Colonic mucosa (tissue), 4 donors: ENCODE measurements at regions not wholly inside any gene's neighbourhood (a gene's known extent, or its start where the extent isn't known, plus 50 kb on each side); places are given as distances from the start of the nearest gene placed in this dataset.

Experiments used
- DNase-seq: peaks from one replicate; pipeline ENCODE4 v3.0.0-alpha.2; 2020
- H3K27ac ChIP-seq: fragments of 200-600 bp; one replicate; pipeline ENCODE4 v1.8.0; 2021
- H3K27me3 ChIP-seq: fragments of 200-600 bp; one replicate; pipeline ENCODE4 v1.8.0; 2021
- H3K36me3 ChIP-seq: fragments of 200-600 bp; one replicate; pipeline ENCODE4 v1.8.0; 2021
- H3K4me1 ChIP-seq: fragments of 200-600 bp; one replicate; pipeline ENCODE4 v1.8.0; 2021; ENCODE audit warnings: mild to moderate bottlenecking
- H3K4me3 ChIP-seq: fragments of 200-600 bp; one replicate; pipeline ENCODE4 v1.8.0; 2021
- H3K9ac ChIP-seq, 2 donors: one replicate each; pipeline ENCODE4 v1.7.0; 2013; ENCODE audit warnings: control low read depth in 2 of 2, low read depth in 2 of 2, low read length in 2 of 2
- H3K9me3 ChIP-seq: fragments of 200-600 bp; one replicate; pipeline ENCODE4 v1.8.0; 2021
- CTCF ChIP-seq: fragments of 200-600 bp; IDR thresholded peaks from one replicate; pipeline ENCODE4 v1.8.0; 2022; ENCODE audit warnings: antibody characterized with exemption, mild to moderate bottlenecking
- intact Hi-C: fragments of 100-400 bp; cut with DNase I; formaldehyde crosslinking; loops from one replicate; pipeline ENCODE4 v1.14.1; 2022
- donor health status: healthy.
- donor health status: DM: no; HTN: no; CAD: no.
- donor health status: DM: no; HTN: no; CAD: no.

GRCh38 chr13:54841682-54842081, 1813.1 kb downstream of the OLFM4 start:
- DNase-seq, result no peak
- no peak overlapping the region for H3K27ac ChIP-seq
- no peaks in the 10 kb centered on the region for H3K36me3 ChIP-seq
- no peak for TF ChIP-seq CTCF
- no peaks in the 10 kb centered on the region for H3K9me3 ChIP-seq
- no peak overlapping the region for H3K9ac ChIP-seq
- no peaks in the 10 kb centered on the region for H3K4me1 ChIP-seq
- H3K27me3 ChIP-seq, result no peaks in the 10 kb centered on the region
- intact Hi-C loops, result no loop called here
- H3K4me3 ChIP-seq, result no peak overlapping the region

GRCh38 chr13:54845351-54845965, 1816.8 kb downstream of the OLFM4 start:
- Histone ChIP-seq H3K4me1 (no peaks in the 10 kb centered on the region), H3K36me3 (no peaks in the 10 kb centered on the region), H3K9ac (no peak overlapping the region), H3K27ac (no peak overlapping the region), H3K4me3 (no peak overlapping the region), H3K27me3 (no peaks in the 10 kb centered on the region), H3K9me3 (no peaks in the 10 kb centered on the region)
- intact Hi-C loops, result no loop called here
- DNase-seq, result no peak
- TF ChIP-seq CTCF, result no peak

- Histone ChIP-seq H3K9me3 (no peaks in the 10 kb centered on the region), H3K27me3 (no peaks in the 10 kb centered on the region), H3K4me1 (no peaks in the 10 kb centered on the region), H3K27ac (no peak overlapping the region), H3K4me3 (no peak overlapping the region), H3K36me3 (no peaks in the 10 kb centered on the region), H3K9ac (no peak overlapping the region)
- intact Hi-C loops, result no loop called here
- no peak for TF ChIP-seq CTCF
- DNase-seq, result no peak
These were observed 1824.2 kb downstream of the OLFM4 start for GRCh38 chr13:54852831-54853230.

- intact Hi-C loops, result no loop called here
- H3K4me1 ChIP-seq, result no peaks in the 10 kb centered on the region
- no peak for DNase-seq
These were observed 1831.2 kb downstream of the OLFM4 start for GRCh38 chr13:54859827-54860226.

GRCh38 chr13:54875111-54875510, 1846.5 kb downstream of the OLFM4 start:
- Histone ChIP-seq H3K9me3 (no peaks in the 10 kb centered on the region), H3K27ac (no peak overlapping the region), H3K4me3 (no peak overlapping the region), H3K27me3 (no peaks in the 10 kb centered on the region), H3K9ac (no peak overlapping the region), H3K4me1 (no peaks in the 10 kb centered on the region), H3K36me3 (no peaks in the 10 kb centered on the region)
- intact Hi-C loops, result no loop called here
- TF ChIP-seq CTCF, result no peak
- DNase-seq, result no peak

More at GRCh38 chr13:54859827-54860226, 1831.2 kb downstream of the OLFM4 start:
- Histone ChIP-seq H3K27ac (no peak overlapping the region), H3K9ac (no peak overlapping the region), H3K36me3 (no peaks in the 10 kb centered on the region), H3K9me3 (no peaks in the 10 kb centered on the region), H3K27me3 (no peaks in the 10 kb centered on the region), H3K4me3 (no peak overlapping the region)
- TF ChIP-seq CTCF, result no peak
